ENCODE measurements at regions not wholly inside any gene's neighbourhood (a gene's known extent, or its start where the extent isn't known, plus 50 kb on each side); places are given as distances from the start of the nearest gene placed in this dataset.

DNA sequence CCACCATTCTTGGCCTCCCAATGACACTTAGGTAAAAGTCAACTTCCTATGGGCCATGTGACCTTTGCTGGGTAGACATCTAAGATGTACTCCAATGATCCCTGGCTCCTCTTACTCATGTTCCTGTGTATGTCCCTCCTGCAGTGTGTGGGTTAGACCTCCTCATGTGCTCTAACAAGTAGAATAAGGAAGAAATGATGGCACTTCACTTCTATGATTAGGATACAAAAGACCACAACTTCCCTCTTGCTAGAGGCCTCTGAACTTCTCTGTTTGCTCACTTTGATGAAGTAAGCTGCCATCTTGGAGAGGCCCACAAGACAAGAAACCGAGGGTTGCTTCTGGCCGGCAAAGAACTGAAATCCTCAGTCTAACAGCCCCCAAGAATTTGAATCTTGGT is 131.8 kb downstream of the TAF11L14 start:
- no peaks in the 10 kb centered on the region for H4K20me1 ChIP-seq (ENCODE audit: control insufficient read depth, extremely low read depth, insufficient read depth, low read length)
- dilution Hi-C loops (cut with MboI; ENCODE audit: extremely low pct_ligation_motif_present, low sequenced_read_pairs), result no loop called here
- TF ChIP-seq EZH2 (IDR thresholded peaks at IDR 0.05; ENCODE audit: low read length), result no peak
- TF ChIP-seq CTCF (optimal IDR thresholded peaks at IDR 0.05 in 1 of 3, IDR thresholded peaks at IDR 0.05 in 1 of 3, conservative IDR thresholded peaks at IDR 0.05 in 1 of 3; ENCODE audit: extremely low read depth in 1 of 3, insufficient read depth in 2 of 3, low read length in 3 of 3), result no peak
- H3K27me3 ChIP-seq (ENCODE audit: control insufficient read depth, extremely low read depth, insufficient read depth, low read length), result no peaks in the 10 kb centered on the region
- no peak overlapping the region for H3K27ac ChIP-seq (ENCODE audit: control insufficient read depth, insufficient read depth, low read length)
- FAIRE-seq, result no peak
- H3K9me1 ChIP-seq (ENCODE audit: control insufficient read depth, extremely low read depth, insufficient read depth, low read length), result no peaks in the 10 kb centered on the region
- no peak overlapping the region for H3K4me3 ChIP-seq (ENCODE audit: control insufficient read depth in 2 of 3, extremely low read depth in 1 of 3, insufficient read depth in 2 of 3, low read depth in 1 of 3, low read length in 3 of 3)
- no peak overlapping the region for H3K4me2 ChIP-seq (ENCODE audit: control insufficient read depth, extremely low read depth, insufficient read depth, low read depth, low read length)
- H3K36me3 ChIP-seq (ENCODE audit: control insufficient read depth in 2 of 2, extremely low read depth in 1 of 2, insufficient read depth in 2 of 2, low read length in 2 of 2), result no peaks in the 10 kb centered on the region
- H2AFZ ChIP-seq (ENCODE audit: control insufficient read depth, low read length), result no peak overlapping the region
- H3K9ac ChIP-seq (ENCODE audit: control insufficient read depth, extremely low read depth, insufficient read depth, low read length), result no peak overlapping the region
- H3K9me3 ChIP-seq (ENCODE audit: control insufficient read depth, low read depth, low read length), result no peaks in the 10 kb centered on the region
- DNase-seq (ENCODE audit: low read depth, low spot score), result no peak
- no peaks in the 10 kb centered on the region for H3K79me2 ChIP-seq (ENCODE audit: control insufficient read depth, insufficient read depth, low read length)
- H3K4me1 ChIP-seq (ENCODE audit: control insufficient read depth, extremely low read depth, insufficient read depth, low read length), result no peaks in the 10 kb centered on the region

- no peaks in the 10 kb centered on the region for H3K4me1 ChIP-seq (ENCODE audit: control insufficient read depth, extremely low read depth, insufficient read depth, low read length)
- DNase-seq (ENCODE audit: low read depth, low spot score) (no peak), FAIRE-seq (no peak)
- H3K79me2 ChIP-seq (ENCODE audit: control insufficient read depth, insufficient read depth, low read length), result no peaks in the 10 kb centered on the region
- no peaks in the 10 kb centered on the region for H4K20me1 ChIP-seq (ENCODE audit: control insufficient read depth, extremely low read depth, insufficient read depth, low read length)
- H3K27ac ChIP-seq (ENCODE audit: control insufficient read depth, insufficient read depth, low read length), result no peak overlapping the region
- H3K36me3 ChIP-seq (ENCODE audit: control insufficient read depth in 2 of 2, extremely low read depth in 1 of 2, insufficient read depth in 2 of 2, low read length in 2 of 2), result no peaks in the 10 kb centered on the region
- dilution Hi-C loops (cut with MboI; ENCODE audit: extremely low pct_ligation_motif_present, low sequenced_read_pairs), result no loop called here
- no peak for TF ChIP-seq EZH2 (IDR thresholded peaks at IDR 0.05; ENCODE audit: low read length)
- no peak for TF ChIP-seq CTCF (optimal IDR thresholded peaks at IDR 0.05 in 1 of 3, IDR thresholded peaks at IDR 0.05 in 1 of 3, conservative IDR thresholded peaks at IDR 0.05 in 1 of 3; ENCODE audit: extremely low read depth in 1 of 3, insufficient read depth in 2 of 3, low read length in 3 of 3)
- no peaks in the 10 kb centered on the region for H3K9me3 ChIP-seq (ENCODE audit: control insufficient read depth, low read depth, low read length)
- no peaks in the 10 kb centered on the region for H3K27me3 ChIP-seq (ENCODE audit: control insufficient read depth, extremely low read depth, insufficient read depth, low read length)
- H3K4me2 ChIP-seq (ENCODE audit: control insufficient read depth, extremely low read depth, insufficient read depth, low read depth, low read length), result no peak overlapping the region
- no peak overlapping the region for H3K4me3 ChIP-seq (ENCODE audit: control insufficient read depth in 2 of 3, extremely low read depth in 1 of 3, insufficient read depth in 2 of 3, low read depth in 1 of 3, low read length in 3 of 3)
- H3K9ac ChIP-seq (ENCODE audit: control insufficient read depth, extremely low read depth, insufficient read depth, low read length), result no peak overlapping the region
- H3K9me1 ChIP-seq (ENCODE audit: control insufficient read depth, extremely low read depth, insufficient read depth, low read length), result no peaks in the 10 kb centered on the region
- H2AFZ ChIP-seq (ENCODE audit: control insufficient read depth, low read length), result no peak overlapping the region
These were observed 135.0 kb downstream of the TAF11L14 start for GRCh38 chr5:17769277-17769676.
